SK-N-SH treated with all-trans-retinoic acid at 6 μM for 48 hours (cell line): ENCODE measurements at regions not wholly inside any gene's neighbourhood (a gene's known extent, or its start where the extent isn't known, plus 50 kb on each side); places are given as distances from the start of the nearest gene placed in this dataset.

ENCODE experiments used
- BACH2 ChIP-seq: fragments of 250-450 bp; sonication (Bioruptor Pico); IDR thresholded peaks from 2 replicates; pipeline ENCODE4 v1.9.0; 2021; ENCODE audit warnings: mild to moderate bottlenecking, borderline replicate concordance
- CSRNP3 ChIP-seq: fragments of 250-450 bp; sonication (Bioruptor Pico); IDR thresholded peaks from 2 replicates; pipeline ENCODE4 v1.5.1; 2021; ENCODE audit warnings: mild to moderate bottlenecking, moderate library complexity
- ISL1 ChIP-seq: fragments of 250-450 bp; sonication (Bioruptor Pico); IDR thresholded peaks from 2 replicates; pipeline ENCODE4 v2.1.2; 2022; ENCODE audit warnings: mild to moderate bottlenecking, moderate library complexity
- OSR1 ChIP-seq: fragments of 250-450 bp; sonication (Bioruptor Pico); IDR thresholded peaks from 2 replicates; pipeline ENCODE4 v1.8.0; 2022; ENCODE audit warnings: moderate library complexity, mild to moderate bottlenecking, inconsistent platforms
- PATZ1 ChIP-seq: fragments of 250-450 bp; sonication (Bioruptor Pico); IDR thresholded peaks from 2 replicates; pipeline ENCODE4 v1.8.0; 2020; ENCODE audit warnings: mild to moderate bottlenecking, moderate library complexity, borderline replicate concordance
- PPARA ChIP-seq: fragments of 250-450 bp; sonication (Bioruptor Pico); IDR thresholded peaks from 2 replicates; pipeline ENCODE4 v1.5.0; 2020; ENCODE audit warnings: mild to moderate bottlenecking, borderline replicate concordance
- TCF4 ChIP-seq: fragments of 250-450 bp; sonication (Bioruptor Pico); IDR thresholded peaks from 2 replicates; pipeline ENCODE4 v1.8.0; 2021; ENCODE audit warnings: mild to moderate bottlenecking, moderate library complexity, borderline replicate concordance
- TOX ChIP-seq: fragments of 250-450 bp; sonication (Bioruptor Pico); IDR thresholded peaks from 2 replicates; pipeline ENCODE4 v1.8.0; 2021; ENCODE audit warnings: mild to moderate bottlenecking, moderate library complexity, borderline replicate concordance
- ZC3H10 ChIP-seq: fragments of 250-450 bp; sonication (Bioruptor Pico); IDR thresholded peaks from 2 replicates; pipeline ENCODE4 v1.5.1; 2021; ENCODE audit warnings: mild to moderate bottlenecking, moderate library complexity
- ZFP3 ChIP-seq: fragments of 250-450 bp; sonication (Bioruptor Pico); IDR thresholded peaks from 2 replicates; pipeline ENCODE4 v1.5.0; 2020; ENCODE audit warnings: mild to moderate bottlenecking, moderate library complexity
- ZNF565 ChIP-seq: fragments of 450-650 bp; formaldehyde crosslinking; conservative IDR thresholded peaks from 2 replicates; pipeline ENCODE4 v1.5.0; 2020; ENCODE audit warnings: low read depth, mild to moderate bottlenecking, moderate library complexity

- TF ChIP-seq PATZ1 (CRISPR knock-in tag) (no peak), CSRNP3 (CRISPR knock-in tag) (no peak), PPARA (CRISPR knock-in tag) (no peak), OSR1 (CRISPR knock-in tag) (no peak), ZNF565 (CRISPR knock-in tag) (no peak), TCF4 (no peak), TOX (no peak), ISL1 (no peak), ZFP3 (CRISPR knock-in tag) (no peak), BACH2 (CRISPR knock-in tag) (no peak), ZC3H10 (CRISPR knock-in tag) (no peak)
Measured at GRCh38 chr14:30179381-30180130, 251.9 kb upstream of the PRKD1 start.
